ENCODE measurements at regions not wholly inside any gene's neighbourhood (a gene's known extent, or its start where the extent isn't known, plus 50 kb on each side); places are given as distances from the start of the nearest gene placed in this dataset.

GRCh38 chr4:3366893-3367775 lies 74.3 kb downstream of the RGS12 start:
- no peak for DNase-seq (ENCODE audit: low spot score in 2 of 2)
- Mint-ChIP-seq H3K27ac (ENCODE audit: low read depth) (no peak overlapping the region), H3K9me3 (no peaks in the 10 kb centered on the region), H3K36me3 (ENCODE audit: insufficient read depth) (peaks cover 2% of the 10 kb centered on the region), H3K4me1 (peaks cover 29% of the 10 kb centered on the region), H3K27me3 (peaks cover 10% of the 10 kb centered on the region), H3K4me3 (peak overlapping the region; percentile 63)
- ATAC-seq (replicated peaks; ENCODE audit: extremely low read depth, poor library complexity, severe bottlenecking), result no peak

- Mint-ChIP-seq H3K27ac (ENCODE audit: low read depth) (no peak overlapping the region), H3K36me3 (ENCODE audit: insufficient read depth) (peaks cover 2% of the 10 kb centered on the region), H3K4me3 (peak overlapping the region; percentile 63)
These were observed 73.9 kb upstream of the HGFAC start for GRCh38 chr4:3367866-3368265.

GRCh38 chr4:3368334-3368733 lies 73.4 kb upstream of the HGFAC start:
- H3K9me3 Mint-ChIP-seq, result no peaks in the 10 kb centered on the region
- peaks cover 10% of the 10 kb centered on the region for H3K27me3 Mint-ChIP-seq
- ATAC-seq (replicated peaks; ENCODE audit: extremely low read depth, poor library complexity, severe bottlenecking) (no peak), DNase-seq (ENCODE audit: low spot score in 2 of 2) (no peak)
- H3K27ac Mint-ChIP-seq (ENCODE audit: low read depth), result no peak overlapping the region
- peak overlapping the region; percentile 63 for H3K4me3 Mint-ChIP-seq
- H3K36me3 Mint-ChIP-seq (ENCODE audit: insufficient read depth), result peaks cover 2% of the 10 kb centered on the region
- H3K4me1 Mint-ChIP-seq, result peaks cover 29% of the 10 kb centered on the region

More at GRCh38 chr4:3367866-3368265, 73.9 kb upstream of the HGFAC start:
- ATAC-seq (replicated peaks; ENCODE audit: extremely low read depth, poor library complexity, severe bottlenecking), result no peak
- Mint-ChIP-seq H3K27me3 (peaks cover 10% of the 10 kb centered on the region), H3K4me1 (peaks cover 29% of the 10 kb centered on the region), H3K9me3 (no peaks in the 10 kb centered on the region)
- no peak for DNase-seq (ENCODE audit: low spot score in 2 of 2)

GRCh38 chr4:3368841-3369760 lies 72.7 kb upstream of the HGFAC start:
- Mint-ChIP-seq H3K9me3 (no peaks in the 10 kb centered on the region), H3K36me3 (ENCODE audit: insufficient read depth) (peaks cover 2% of the 10 kb centered on the region), H3K4me1 (peaks cover 29% of the 10 kb centered on the region), H3K27me3 (peaks cover 10% of the 10 kb centered on the region), H3K4me3 (peak overlapping the region; percentile 63), H3K27ac (ENCODE audit: low read depth) (peak overlapping the region; percentile 48)
- ATAC-seq (replicated peaks; ENCODE audit: extremely low read depth, poor library complexity, severe bottlenecking), result peak; percentile 37
- DNase-seq (ENCODE audit: low spot score in 2 of 2), result no peak

GRCh38 chr4:3369781-3370674 lies 71.7 kb upstream of the HGFAC start:
- no peak for DNase-seq (ENCODE audit: low spot score in 2 of 2)
- peak overlapping the region; percentile 63 for H3K4me3 Mint-ChIP-seq
- H3K36me3 Mint-ChIP-seq (ENCODE audit: insufficient read depth), result peaks cover 4% of the 10 kb centered on the region
- H3K27me3 Mint-ChIP-seq, result peaks cover 10% of the 10 kb centered on the region
- H3K27ac Mint-ChIP-seq (ENCODE audit: low read depth), result peak overlapping the region; percentile 48
- peaks cover 29% of the 10 kb centered on the region for H3K4me1 Mint-ChIP-seq
- H3K9me3 Mint-ChIP-seq, result no peaks in the 10 kb centered on the region
- ATAC-seq (replicated peaks; ENCODE audit: extremely low read depth, poor library complexity, severe bottlenecking), result peak; percentile 61

- Mint-ChIP-seq H3K27me3 (peaks cover 10% of the 10 kb centered on the region), H3K4me3 (no peak overlapping the region), H3K27ac (ENCODE audit: low read depth) (no peak overlapping the region), H3K36me3 (ENCODE audit: insufficient read depth) (peaks cover 4% of the 10 kb centered on the region), H3K9me3 (no peaks in the 10 kb centered on the region), H3K4me1 (peaks cover 23% of the 10 kb centered on the region)
- ATAC-seq (replicated peaks; ENCODE audit: extremely low read depth, poor library complexity, severe bottlenecking) (no peak), DNase-seq (ENCODE audit: low spot score in 2 of 2) (no peak)
These were observed 70.5 kb upstream of the HGFAC start for GRCh38 chr4:3371033-3372001.

- H3K27ac Mint-ChIP-seq (ENCODE audit: low read depth), result no peak overlapping the region
- H3K27me3 Mint-ChIP-seq, result peaks cover 10% of the 10 kb centered on the region
- H3K9me3 Mint-ChIP-seq, result no peaks in the 10 kb centered on the region
- no peak overlapping the region for H3K4me3 Mint-ChIP-seq
- H3K4me1 Mint-ChIP-seq, result peaks cover 23% of the 10 kb centered on the region
- peaks cover 4% of the 10 kb centered on the region for H3K36me3 Mint-ChIP-seq (ENCODE audit: insufficient read depth)
- no peak for DNase-seq (ENCODE audit: low spot score in 2 of 2)
- no peak for ATAC-seq (replicated peaks; ENCODE audit: extremely low read depth, poor library complexity, severe bottlenecking)
These were observed 69.4 kb upstream of the HGFAC start for GRCh38 chr4:3372264-3372932.

GRCh38 chr4:3372933-3373465 lies 68.8 kb upstream of the HGFAC start:
- DNase-seq (ENCODE audit: low spot score in 2 of 2), result no peak
- Mint-ChIP-seq H3K27ac (ENCODE audit: low read depth) (no peak overlapping the region), H3K36me3 (ENCODE audit: insufficient read depth) (peaks cover 4% of the 10 kb centered on the region), H3K27me3 (peaks cover 10% of the 10 kb centered on the region), H3K4me1 (peaks cover 21% of the 10 kb centered on the region), H3K9me3 (no peaks in the 10 kb centered on the region), H3K4me3 (no peak overlapping the region)
- ATAC-seq (replicated peaks; ENCODE audit: extremely low read depth, poor library complexity, severe bottlenecking), result peak; percentile 41

GRCh38 chr4:3373468-3373867 lies 68.3 kb upstream of the HGFAC start:
- no peaks in the 10 kb centered on the region for H3K9me3 Mint-ChIP-seq
- H3K36me3 Mint-ChIP-seq (ENCODE audit: insufficient read depth), result peaks cover 4% of the 10 kb centered on the region
- no peak overlapping the region for H3K27ac Mint-ChIP-seq (ENCODE audit: low read depth)
- H3K27me3 Mint-ChIP-seq, result peaks cover 10% of the 10 kb centered on the region
- ATAC-seq (replicated peaks; ENCODE audit: extremely low read depth, poor library complexity, severe bottlenecking) (no peak), DNase-seq (ENCODE audit: low spot score in 2 of 2) (no peak)
- H3K4me1 Mint-ChIP-seq, result peaks cover 17% of the 10 kb centered on the region
- H3K4me3 Mint-ChIP-seq, result no peak overlapping the region

GRCh38 chr4:3374011-3374645 lies 67.6 kb upstream of the HGFAC start:
- no peak overlapping the region for H3K4me3 Mint-ChIP-seq
- H3K4me1 Mint-ChIP-seq, result peaks cover 10% of the 10 kb centered on the region
- no peaks in the 10 kb centered on the region for H3K9me3 Mint-ChIP-seq
- H3K27me3 Mint-ChIP-seq, result peaks cover 10% of the 10 kb centered on the region
- ATAC-seq (replicated peaks; ENCODE audit: extremely low read depth, poor library complexity, severe bottlenecking) (no peak), DNase-seq (ENCODE audit: low spot score in 2 of 2) (no peak)
- H3K27ac Mint-ChIP-seq (ENCODE audit: low read depth), result no peak overlapping the region
- peaks cover 4% of the 10 kb centered on the region for H3K36me3 Mint-ChIP-seq (ENCODE audit: insufficient read depth)
